Panc1 (cell line): ENCODE measurements at regions not wholly inside any gene's neighbourhood (a gene's known extent, or its start where the extent isn't known, plus 50 kb on each side); places are given as distances from the start of the nearest gene placed in this dataset.

Experiments
- ATAC-seq: fragments of 200-7000 bp; cut with Tn5 transposase; 2 replicates; pipeline ENCODE4 v1.9.1; 2020; ENCODE audit warnings: mild to moderate bottlenecking, moderate library complexity
- BruUV-seq: library from RNA; stranded (reverse); fragments of 400-500 nt; replicated peaks from 2 replicates; lab custom pipeline; 2021; lab: Mats Ljungman, UMichigan
- CTCF ChIA-PET: fragments of 300-600 bp; sonication (Branson Sonifier 250); formaldehyde crosslinking; loops from one replicate; lab custom pipeline; 2022; ENCODE audit warnings: antibody characterized with exemption; lab: Charles Lee
- POLR2A ChIA-PET: fragments of 300-600 bp; sonication (Branson Sonifier 250); formaldehyde crosslinking; loops from one replicate; lab custom pipeline; 2022; ENCODE audit warnings: antibody characterized with exemption; lab: Charles Lee
- DNase-seq: peaks from one replicate; pipeline ENCODE4 v3.0.0-alpha.2; 2010; ENCODE audit warnings: low read depth, low spot score
- H3K27ac ChIP-seq: 2 replicates; pipeline ENCODE4 v1.5.1; 2011; ENCODE audit warnings: mild to moderate bottlenecking, low read length, inconsistent platforms
- H3K27me3 ChIP-seq: fragments of 200-500 bp; sonication (Bioruptor generic); 2 replicates; pipeline ENCODE4 v1.6.0; 2014; ENCODE audit warnings: low read length, inconsistent platforms; ENCODE audit not compliant: control insufficient read depth, insufficient read depth
- H3K36me3 ChIP-seq: fragments of 200-500 bp; sonication (Bioruptor generic); 2 replicates; pipeline ENCODE4 v1.5.1; 2014; ENCODE audit warnings: inconsistent platforms, mild to moderate bottlenecking, low read length, moderate library complexity; ENCODE audit not compliant: control insufficient read depth, insufficient read depth
- H3K4me1 ChIP-seq: 2 replicates; pipeline ENCODE4 v1.5.1; 2011; ENCODE audit warnings: inconsistent platforms, mild to moderate bottlenecking, low read length, moderate library complexity; ENCODE audit not compliant: control insufficient read depth, insufficient read depth
- H3K4me3 ChIP-seq, 2 experiments: 2 replicates each; pipeline ENCODE4 v1.5.1; 2011 to 2012; ENCODE audit warnings: low read depth in 2 of 2, low read length in 2 of 2, mild to moderate bottlenecking in 2 of 2, inconsistent platforms in 1 of 2, moderate library complexity in 1 of 2
- H3K9me3 ChIP-seq: fragments of 200-500 bp; sonication (Bioruptor generic); 2 replicates; pipeline ENCODE4 v1.5.1; 2014; ENCODE audit warnings: low read depth, mild to moderate bottlenecking, inconsistent platforms, low read length, moderate library complexity; ENCODE audit not compliant: control insufficient read depth, insufficient read depth
- CTCF ChIP-seq: fragments of 450-650 bp; IDR thresholded peaks from 2 replicates; pipeline ENCODE4 v1.5.1; 2017; ENCODE audit warnings: mild to moderate bottlenecking
- POLR2AphosphoS5 ChIP-seq: IDR thresholded peaks from 2 replicates; pipeline ENCODE4 v1.6.1; 2012; ENCODE audit warnings: mild to moderate bottlenecking, low read depth, low read length, moderate library complexity
- SIN3A ChIP-seq: IDR thresholded peaks from 2 replicates; pipeline ENCODE4 v1.6.1; 2012; ENCODE audit warnings: low read depth, mild to moderate bottlenecking, low read length, moderate library complexity, borderline replicate concordance; ENCODE audit not compliant: insufficient read depth
- TCF7L2 ChIP-seq: IDR thresholded peaks from 2 replicates; pipeline ENCODE4 v1.6.1; 2011; ENCODE audit warnings: mild to moderate bottlenecking, low read depth, low read length, inconsistent platforms
- in situ Hi-C: cut with HindIII; loops from 2 replicates; pipeline ENCODE4 v1.10.0; 2016; ENCODE audit warnings: low sequenced_read_pairs, low pct_unique_long_range_greater_than_20kb
- intact Hi-C: fragments of 100-400 bp; cut with micrococcal nuclease; formaldehyde crosslinking; loops from one replicate; pipeline ENCODE4 v1.10.0; 2022; ENCODE audit not compliant: unreplicated experiment
- TF ChIP-seq, protein P1 (sequence below), 2 experiments: IDR thresholded peaks; 2 replicates each; pipeline ENCODE4 v1.6.1; 2011 to 2012; ENCODE audit warnings: low read depth in 2 of 2, control low read depth in 1 of 2, low read length in 1 of 2, mild to moderate bottlenecking in 1 of 2, moderate library complexity in 1 of 2; ENCODE audit not compliant: insufficient read depth in 1 of 2

- TF ChIP-seq SIN3A = no peak
- no peak for TF ChIP-seq TCF7L2
- TF ChIP-seq, protein P1, sequence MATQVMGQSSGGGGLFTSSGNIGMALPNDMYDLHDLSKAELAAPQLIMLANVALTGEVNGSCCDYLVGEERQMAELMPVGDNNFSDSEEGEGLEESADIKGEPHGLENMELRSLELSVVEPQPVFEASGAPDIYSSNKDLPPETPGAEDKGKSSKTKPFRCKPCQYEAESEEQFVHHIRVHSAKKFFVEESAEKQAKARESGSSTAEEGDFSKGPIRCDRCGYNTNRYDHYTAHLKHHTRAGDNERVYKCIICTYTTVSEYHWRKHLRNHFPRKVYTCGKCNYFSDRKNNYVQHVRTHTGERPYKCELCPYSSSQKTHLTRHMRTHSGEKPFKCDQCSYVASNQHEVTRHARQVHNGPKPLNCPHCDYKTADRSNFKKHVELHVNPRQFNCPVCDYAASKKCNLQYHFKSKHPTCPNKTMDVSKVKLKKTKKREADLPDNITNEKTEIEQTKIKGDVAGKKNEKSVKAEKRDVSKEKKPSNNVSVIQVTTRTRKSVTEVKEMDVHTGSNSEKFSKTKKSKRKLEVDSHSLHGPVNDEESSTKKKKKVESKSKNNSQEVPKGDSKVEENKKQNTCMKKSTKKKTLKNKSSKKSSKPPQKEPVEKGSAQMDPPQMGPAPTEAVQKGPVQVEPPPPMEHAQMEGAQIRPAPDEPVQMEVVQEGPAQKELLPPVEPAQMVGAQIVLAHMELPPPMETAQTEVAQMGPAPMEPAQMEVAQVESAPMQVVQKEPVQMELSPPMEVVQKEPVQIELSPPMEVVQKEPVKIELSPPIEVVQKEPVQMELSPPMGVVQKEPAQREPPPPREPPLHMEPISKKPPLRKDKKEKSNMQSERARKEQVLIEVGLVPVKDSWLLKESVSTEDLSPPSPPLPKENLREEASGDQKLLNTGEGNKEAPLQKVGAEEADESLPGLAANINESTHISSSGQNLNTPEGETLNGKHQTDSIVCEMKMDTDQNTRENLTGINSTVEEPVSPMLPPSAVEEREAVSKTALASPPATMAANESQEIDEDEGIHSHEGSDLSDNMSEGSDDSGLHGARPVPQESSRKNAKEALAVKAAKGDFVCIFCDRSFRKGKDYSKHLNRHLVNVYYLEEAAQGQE (IDR thresholded peaks at IDR 0.05; ENCODE audit: insufficient read depth in 1 of 2, low read depth in 2 of 2, low read length in 1 of 2) = no peak
- TF ChIP-seq CTCF = no peak
- TF ChIP-seq POLR2AphosphoS5 = no peak
- intact Hi-C loops (no loop called here), in situ Hi-C loops (no loop called here)
- ATAC-seq (no peak), DNase-seq (no peak)
- Histone ChIP-seq H3K9me3 (no peaks in the 10 kb centered on the region), H3K27ac (no peak overlapping the region), H3K4me3 (no peak overlapping the region), H3K36me3 (no peaks in the 10 kb centered on the region), H3K4me1 (no peaks in the 10 kb centered on the region), H3K27me3 (no peaks in the 10 kb centered on the region)
- CTCF ChIA-PET = no interaction called here
- no TSS peak for BruUV-seq
- POLR2A ChIA-PET = no interaction called here
Measured at GRCh38 chr2:41935825-41936224, 112.0 kb upstream of the PKDCC start.

DNA sequence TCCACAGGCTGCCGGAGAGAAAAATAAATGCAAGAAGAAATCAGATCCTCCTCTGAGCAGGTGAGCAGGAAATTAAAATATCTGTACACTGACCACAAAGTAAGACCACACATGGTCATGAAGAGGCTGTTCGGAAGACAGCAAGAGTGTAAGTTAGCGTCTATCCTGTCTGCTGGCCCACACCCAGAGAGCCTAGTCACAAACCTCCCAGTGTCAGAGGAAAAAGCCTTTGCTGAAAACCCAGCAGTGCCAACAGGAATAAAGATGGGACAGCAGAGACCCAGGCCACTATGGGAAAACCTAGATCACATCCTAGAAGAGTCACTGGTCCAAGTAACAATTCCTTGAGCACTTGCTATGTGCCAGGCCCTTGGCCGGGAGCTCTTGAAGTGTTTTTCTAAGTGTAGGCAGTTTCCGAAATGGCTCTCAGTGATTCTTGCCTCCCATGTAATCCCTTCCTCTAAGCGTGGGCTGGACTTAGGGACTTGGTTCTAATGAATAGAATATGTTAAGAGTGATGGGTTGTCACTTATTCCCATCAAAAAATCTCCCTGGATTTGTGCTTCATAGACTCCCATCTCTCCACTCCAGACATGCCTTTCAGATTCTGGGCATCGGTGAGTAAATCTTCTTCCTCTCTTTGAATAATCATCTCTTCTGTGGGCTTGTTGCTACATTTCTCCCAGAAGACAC is 110.9 kb upstream of the PKDCC start:
- no TSS peak for BruUV-seq
- H3K27ac ChIP-seq = no peak overlapping the region
- ATAC-seq (no peak), DNase-seq (no peak)
- intact Hi-C loops = no loop called here
- TF ChIP-seq SIN3A (no peak), TCF7L2 (no peak)
- TF ChIP-seq, protein P1 (IDR thresholded peaks at IDR 0.05; ENCODE audit: insufficient read depth in 1 of 2, low read depth in 2 of 2, low read length in 1 of 2) = no peak
- no peaks in the 10 kb centered on the region for H3K4me1 ChIP-seq
- ChIA-PET CTCF (no interaction called here), POLR2A (no interaction called here)
- no peaks in the 10 kb centered on the region for H3K27me3 ChIP-seq
- no peaks in the 10 kb centered on the region for H3K36me3 ChIP-seq
- no peaks in the 10 kb centered on the region for H3K9me3 ChIP-seq
- in situ Hi-C loops = no loop called here
- H3K4me3 ChIP-seq = no peak overlapping the region
